Stimulated activated CD4-positive, alpha-beta T cell treated with anti-CD3 and anti-CD28 coated beads, Interleukin-1b, Interleukin-23, amount 100 ng/mL, for 1 hour (primary cell): ENCODE measurements at regions not wholly inside any gene's neighbourhood (a gene's known extent, or its start where the extent isn't known, plus 50 kb on each side); places are given as distances from the start of the nearest gene placed in this dataset.
"Not testable (repeated sequence)": the region's sequence is repeated elsewhere in the genome, so short reads cannot be mapped to it uniquely, and the experiment has no call there.

Source experiments
- DNase-seq, 2 donors: peaks; one replicate each; pipeline ENCODE4 v3.0.0-alpha.2; 2020; ENCODE audit warnings: low read depth in 2 of 2

GRCh38 chr1:30361890-30362602 is 361.3 kb downstream of the MATN1 start:
- not testable (repeated sequence) for DNase-seq

DNA sequence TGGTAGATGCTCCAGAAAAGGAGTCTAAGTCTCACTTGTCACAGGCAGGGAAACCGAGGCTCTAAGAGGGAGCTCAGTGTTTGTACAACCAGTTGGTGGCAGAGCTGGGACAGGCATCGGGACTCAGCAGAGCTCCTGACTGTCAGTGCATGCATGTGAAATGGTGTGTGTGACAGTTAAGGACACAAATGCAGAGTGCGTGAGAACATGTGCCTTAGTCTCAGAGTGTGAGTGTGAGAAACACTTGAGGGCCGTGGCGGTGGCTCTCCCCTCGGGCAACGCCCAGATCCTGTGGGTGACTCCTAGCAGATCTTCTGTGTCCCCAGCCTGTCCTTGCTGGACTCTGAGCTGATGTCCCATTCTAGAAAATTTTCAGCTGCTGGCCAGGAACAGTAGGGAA is 362.6 kb downstream of the MATN1 start:
- DNase-seq: no peak

DNA sequence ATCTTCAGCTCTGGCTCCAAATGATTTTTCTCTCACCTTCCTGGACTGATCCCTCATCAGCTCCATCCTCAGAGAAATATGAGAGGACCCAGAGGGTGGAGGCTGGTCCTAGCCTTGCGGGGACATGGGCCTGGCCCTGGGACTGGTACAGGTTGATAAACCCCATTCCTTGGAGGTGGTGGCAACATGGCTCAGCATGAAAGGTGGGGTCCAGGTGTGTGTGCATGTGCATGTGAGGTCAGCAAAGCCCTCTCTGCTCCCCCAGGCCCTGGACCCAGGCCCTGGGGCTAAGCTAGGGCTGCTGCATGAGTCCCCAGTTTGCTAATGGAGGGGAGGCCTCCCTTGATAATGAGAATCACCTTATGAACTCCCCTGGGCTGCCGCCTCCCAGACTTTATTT is 363.1 kb downstream of the MATN1 start:
- DNase-seq: no peak

DNA sequence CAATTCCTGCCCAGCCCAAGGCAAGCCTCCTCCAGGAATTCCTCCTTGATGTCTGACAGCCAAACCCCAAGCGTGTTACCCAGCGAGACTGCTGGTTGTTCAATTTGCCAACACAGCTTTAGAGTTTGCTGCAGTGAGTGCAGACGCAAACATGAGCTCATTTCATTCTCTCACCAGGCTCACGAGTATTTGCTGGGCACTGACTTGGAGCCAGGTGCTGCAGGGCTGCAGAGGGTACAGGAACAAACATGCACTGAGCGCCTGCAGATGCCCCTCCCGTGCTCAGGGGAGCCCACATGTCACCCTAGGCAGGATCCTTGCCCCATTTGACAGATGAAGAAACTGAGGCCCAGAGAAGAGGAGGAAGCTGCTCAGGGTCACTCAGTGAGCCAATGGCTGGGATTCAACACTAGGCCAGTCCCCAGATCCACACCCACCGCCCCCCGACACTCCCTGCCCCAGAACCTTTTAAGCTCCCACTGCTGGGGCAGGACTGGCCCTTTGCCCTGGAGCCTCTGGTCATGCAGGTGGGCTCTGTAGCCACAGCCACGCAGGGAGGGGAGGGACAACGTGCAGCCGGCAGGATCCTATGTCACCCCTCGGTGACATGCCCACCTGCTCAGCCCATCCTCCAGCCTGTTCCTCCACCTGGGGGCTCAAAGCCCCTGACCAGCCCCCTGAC is 363.7 kb downstream of the MATN1 start:
- no peak for DNase-seq

DNA sequence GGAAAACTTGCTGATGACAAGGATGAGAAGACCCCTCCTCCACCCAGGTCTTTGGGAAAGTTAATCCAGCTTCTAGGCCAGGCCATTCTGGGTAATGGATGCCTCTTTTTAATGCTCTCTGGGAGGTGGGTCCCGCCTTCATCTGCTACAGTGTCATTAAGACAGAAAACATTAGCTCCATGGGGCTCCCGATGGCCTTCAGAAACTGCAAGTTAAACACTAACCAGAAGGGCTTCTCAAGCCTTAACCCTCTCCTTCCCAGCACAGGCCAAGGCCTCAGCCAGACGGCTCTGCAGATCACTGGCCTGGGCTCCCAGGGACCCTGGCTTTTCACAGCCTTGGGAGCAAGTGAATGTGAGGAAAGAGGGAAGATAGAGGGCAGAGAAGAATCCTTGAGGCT is 364.9 kb downstream of the MATN1 start:
- DNase-seq: no peak

DNA sequence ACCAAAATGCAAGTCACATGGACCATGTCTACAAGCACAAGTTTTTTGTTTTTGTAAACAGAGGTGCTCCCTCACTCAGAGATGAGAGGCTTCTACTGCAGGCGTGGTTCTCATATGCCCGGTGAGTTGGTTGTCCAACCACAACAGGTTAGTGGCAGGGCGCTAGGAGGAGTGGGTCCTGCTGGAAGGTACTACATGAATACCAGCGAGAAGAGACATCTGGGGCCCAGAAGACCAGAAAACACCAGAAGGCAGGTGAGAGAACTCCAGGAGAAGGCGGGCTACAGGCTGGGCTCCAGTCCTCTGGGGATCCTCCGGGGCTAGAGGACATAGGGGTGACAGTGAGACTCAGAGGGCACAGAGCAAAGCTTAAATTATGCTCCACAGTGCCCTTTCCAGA is 366.5 kb downstream of the MATN1 start:
- DNase-seq: no peak

- no peak for DNase-seq
Measured at GRCh38 chr1:30354410-30354809, 369.0 kb downstream of the MATN1 start.

GRCh38 chr1:30353637-30354036 is 369.7 kb downstream of the MATN1 start:
- no peak for DNase-seq

DNA sequence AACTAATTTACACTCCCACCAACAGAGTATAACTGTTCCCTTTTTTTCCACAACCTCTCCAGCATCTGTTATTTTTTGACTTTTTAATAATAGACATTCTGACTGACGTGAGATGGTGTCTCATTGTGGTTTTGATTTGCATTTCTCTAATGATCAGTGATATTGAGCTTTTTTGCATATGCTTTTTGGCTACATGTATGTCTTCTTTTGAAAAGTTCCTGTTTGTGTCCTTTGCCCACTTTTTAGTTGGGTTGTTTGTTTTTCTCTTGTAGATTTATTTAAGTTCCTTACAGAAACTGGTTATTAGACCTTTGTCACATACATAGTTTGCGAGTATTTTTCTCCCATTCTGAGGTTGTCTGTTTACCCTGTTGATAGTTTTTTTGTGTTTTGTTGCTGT is 375.2 kb downstream of the MATN1 start:
- no peak for DNase-seq

DNA sequence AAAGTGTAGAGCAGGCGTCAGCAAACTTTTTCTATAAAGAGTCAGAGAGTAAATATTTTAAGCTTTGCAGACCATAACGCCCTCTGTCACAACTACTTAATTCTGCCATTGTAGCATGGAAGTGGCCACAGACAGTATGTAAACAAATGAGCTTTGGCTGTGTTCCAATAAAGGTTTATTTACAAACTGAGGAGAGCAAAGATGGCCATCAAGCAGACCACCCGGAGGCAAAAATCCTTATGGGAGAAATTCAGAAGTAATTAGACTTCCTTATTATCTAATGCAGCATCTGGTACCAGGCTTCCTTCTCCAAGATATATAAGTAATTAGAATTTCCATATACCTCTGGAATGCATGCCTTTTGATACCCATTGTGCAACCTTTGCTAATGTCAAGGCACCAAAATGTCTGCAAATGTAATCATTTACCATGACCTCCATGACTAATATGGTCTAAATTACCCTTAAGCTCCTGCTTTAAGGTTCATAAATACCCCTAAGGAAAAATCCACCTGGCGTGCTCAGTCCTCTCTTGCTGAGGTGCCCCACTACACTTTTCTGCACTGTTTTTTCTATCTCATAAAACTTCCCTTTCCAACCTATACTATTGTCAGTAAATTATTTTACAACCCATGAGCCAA is 377.8 kb downstream of the MATN1 start:
- no peak for DNase-seq

DNA sequence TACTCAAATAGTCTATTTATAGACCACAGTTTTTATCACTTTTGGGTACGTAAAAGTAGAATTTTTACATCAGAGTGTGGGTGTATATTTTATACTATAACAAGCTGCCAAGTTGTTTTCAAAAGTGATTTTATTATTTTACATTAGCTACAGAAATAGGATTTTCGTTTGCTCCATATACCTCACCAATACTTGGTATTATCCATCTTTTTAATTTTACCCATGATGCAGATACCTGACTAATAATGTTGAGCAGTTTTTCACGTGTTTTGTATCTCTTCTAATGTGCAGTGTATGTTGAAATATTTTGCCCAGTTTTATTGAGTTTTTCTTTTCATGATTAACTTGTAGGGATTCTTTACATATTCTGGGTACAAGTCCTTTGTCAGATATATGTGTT is 379.8 kb downstream of the MATN1 start:
- no peak for DNase-seq

DNA sequence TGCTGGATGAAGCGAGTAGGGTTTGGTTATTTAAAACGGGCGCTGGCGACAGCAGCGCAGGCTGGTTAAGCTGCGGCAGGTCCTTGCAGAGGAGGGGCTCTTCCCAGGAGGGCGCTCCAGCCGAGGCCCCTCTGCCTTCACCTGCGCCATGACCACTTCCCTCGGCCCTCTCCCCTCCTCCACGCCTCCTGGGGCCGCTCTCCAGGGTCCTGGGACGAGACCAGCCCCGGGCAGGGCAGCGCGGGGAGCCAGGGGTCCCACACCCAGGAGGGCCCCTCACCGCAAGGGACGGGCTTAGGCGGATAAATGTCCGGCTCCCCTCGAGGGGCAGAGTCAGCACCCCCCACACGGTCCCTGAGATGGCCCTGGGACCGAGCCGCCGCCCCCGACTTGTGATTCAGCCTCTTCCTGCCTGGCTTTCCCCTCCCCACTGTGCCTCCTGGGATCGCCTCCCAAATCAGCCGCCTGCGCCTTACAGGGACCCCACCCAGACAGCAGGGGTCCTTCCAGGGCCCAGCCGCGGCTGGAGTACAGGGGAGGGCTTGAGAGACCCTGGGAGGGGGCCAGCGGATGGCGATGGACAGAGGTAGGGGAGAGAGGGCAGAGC is 380.7 kb downstream of the MATN1 start:
- DNase-seq: no peak

GRCh38 chr1:30340934-30341333 is 382.5 kb downstream of the MATN1 start:
- no peak for DNase-seq

DNA sequence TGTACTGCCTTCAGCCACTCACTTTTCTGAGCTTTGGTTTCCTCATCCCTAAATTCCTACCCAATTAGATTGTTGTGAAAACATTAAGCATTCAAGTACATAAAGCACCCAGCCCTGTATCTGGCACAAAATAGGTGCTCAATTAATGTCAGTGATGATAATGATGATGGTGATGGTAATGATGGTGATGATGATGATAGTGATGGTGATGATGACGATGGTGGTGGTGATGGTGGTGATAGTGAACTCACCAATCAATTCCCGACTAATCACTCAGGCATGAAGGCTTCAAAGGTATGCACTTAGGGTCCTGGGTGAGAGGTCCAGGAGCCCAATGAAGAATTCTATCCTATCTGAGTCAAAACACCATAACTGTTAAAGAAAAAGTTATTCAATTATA is 383.5 kb downstream of the MATN1 start:
- DNase-seq: no peak

GRCh38 chr1:30338765-30339164 is 384.6 kb downstream of the MATN1 start:
- DNase-seq: no peak

GRCh38 chr1:30337324-30337620 is 386.1 kb downstream of the MATN1 start:
- no peak for DNase-seq

GRCh38 chr1:30336550-30337323 is 386.6 kb downstream of the MATN1 start:
- DNase-seq: no peak

- DNase-seq: no peak
Measured at GRCh38 chr1:30335997-30336390, 387.4 kb downstream of the MATN1 start.

GRCh38 chr1:30335389-30335996 is 387.9 kb downstream of the MATN1 start:
- DNase-seq: no peak

GRCh38 chr1:30334767-30335166 is 388.6 kb downstream of the MATN1 start:
- DNase-seq: no peak
